Stimulated activated CD4-positive, alpha-beta T cell treated with anti-CD3 and anti-CD28 coated beads, Interleukin-4, amount 100 ng/mL, for 48 hours (primary cell): ENCODE measurements at regions not wholly inside any gene's neighbourhood (a gene's known extent, or its start where the extent isn't known, plus 50 kb on each side); places are given as distances from the start of the nearest gene placed in this dataset.
"Not testable (repeated sequence)": the region's sequence is repeated elsewhere in the genome, so short reads cannot be mapped to it uniquely, and the experiment has no call there.

Experiments
- DNase-seq, 2 donors: peaks; one replicate each; pipeline ENCODE4 v3.0.0-alpha.2; 2020; ENCODE audit warnings: low read depth in 2 of 2

DNA sequence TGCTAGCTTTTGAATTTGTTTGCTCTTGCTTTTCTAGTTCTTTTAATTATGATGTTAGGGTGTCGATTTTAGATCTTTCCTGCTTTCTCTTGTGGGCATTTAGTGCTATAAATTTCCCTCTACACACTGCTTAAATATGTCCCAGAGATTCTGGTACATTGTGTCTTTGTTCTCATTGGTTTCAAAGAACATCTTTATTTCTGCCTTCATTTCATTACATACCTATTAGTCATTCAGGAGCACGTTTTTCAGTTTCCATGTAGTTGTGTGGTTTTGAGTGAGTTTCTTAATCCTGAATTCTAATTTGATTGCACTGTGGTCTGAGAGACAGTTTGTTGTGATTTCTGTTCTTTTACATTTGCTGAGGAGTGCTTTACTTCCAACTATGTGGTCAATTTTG is 51.2 kb upstream of the MB21D2 start:
- not testable (repeated sequence) for DNase-seq

GRCh38 chr3:192980632-192981031 is 63.0 kb upstream of the MB21D2 start:
- no peak for DNase-seq

DNA sequence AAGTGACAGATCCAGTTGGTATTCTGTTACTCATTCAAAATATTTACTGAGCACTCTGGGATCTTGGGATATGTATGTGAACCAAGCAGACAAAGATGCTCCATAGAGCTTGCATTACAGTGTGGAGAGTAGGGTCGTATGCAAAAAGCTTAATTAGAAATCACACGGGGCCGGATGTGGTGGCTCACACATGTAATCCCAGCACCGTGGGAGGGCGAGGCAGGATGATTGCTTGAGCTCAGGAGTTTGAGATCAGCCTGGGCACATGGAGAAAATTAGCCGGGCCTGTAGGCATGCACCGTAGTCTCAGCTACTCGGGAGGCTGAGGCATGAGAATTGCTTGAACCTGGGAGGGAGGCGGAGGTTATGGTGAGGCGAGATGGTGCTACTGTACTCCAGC is 68.7 kb upstream of the MB21D2 start:
- no peak for DNase-seq

DNA sequence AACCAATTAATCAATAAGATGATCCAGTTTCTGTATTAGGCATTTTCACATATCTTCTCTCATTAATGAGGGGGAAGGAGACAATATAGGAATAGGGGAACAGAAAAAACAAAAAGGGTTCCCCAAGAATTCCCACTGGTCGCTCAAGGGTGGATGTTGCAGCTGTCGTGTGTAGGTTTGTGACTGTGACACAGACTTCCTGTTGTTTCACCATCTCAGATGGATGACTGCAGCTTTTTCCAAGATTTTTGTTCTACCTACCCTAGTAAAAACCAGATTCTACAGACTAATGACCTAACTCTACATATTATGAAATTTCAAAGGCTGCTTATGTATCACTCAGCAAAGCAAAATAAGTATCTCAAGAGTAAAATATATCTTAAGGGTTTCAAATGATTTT is 73.7 kb upstream of the MB21D2 start:
- DNase-seq = no peak

DNA sequence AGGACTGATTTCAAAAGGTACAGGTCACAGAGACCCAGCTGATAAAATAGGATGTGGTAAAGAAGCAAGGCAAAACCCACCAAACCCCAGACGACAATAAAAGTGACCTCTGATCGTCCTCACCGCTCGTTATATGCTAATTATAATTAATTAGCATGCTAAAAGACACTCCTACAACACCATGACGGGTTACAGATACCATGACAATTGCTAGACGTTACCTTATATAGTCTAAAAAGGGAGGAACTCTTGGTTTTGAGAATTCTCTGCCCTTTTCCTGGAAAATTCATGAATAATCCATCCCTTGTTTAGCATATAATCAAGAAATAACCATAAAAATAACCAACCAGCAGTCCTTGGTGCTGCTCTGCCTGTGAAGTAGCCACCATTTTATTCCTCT is 74.7 kb upstream of the MB21D2 start:
- no peak for DNase-seq

- no peak for DNase-seq
Measured at GRCh38 chr3:192993411-192993810, 75.8 kb upstream of the MB21D2 start.

DNA sequence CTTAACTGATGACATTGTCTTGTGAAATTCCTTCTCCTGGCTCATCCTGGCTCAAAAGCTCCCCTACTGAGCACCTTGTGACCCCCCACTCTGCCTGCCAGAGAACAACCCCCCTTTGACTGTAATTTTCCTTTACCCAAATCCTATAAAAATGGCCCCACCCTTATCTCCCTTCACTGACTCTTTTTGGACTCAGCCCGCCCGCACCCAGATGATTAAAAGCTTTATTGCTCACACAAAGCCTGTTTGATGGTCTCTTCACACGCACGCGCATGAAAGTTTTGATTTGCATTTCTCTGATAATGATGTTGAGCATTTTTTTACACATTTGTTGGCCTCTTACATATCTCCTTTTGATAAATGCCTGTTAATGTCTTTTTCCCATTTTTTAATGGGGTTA is 83.5 kb upstream of the MB21D2 start:
- DNase-seq = not testable (repeated sequence)

DNA sequence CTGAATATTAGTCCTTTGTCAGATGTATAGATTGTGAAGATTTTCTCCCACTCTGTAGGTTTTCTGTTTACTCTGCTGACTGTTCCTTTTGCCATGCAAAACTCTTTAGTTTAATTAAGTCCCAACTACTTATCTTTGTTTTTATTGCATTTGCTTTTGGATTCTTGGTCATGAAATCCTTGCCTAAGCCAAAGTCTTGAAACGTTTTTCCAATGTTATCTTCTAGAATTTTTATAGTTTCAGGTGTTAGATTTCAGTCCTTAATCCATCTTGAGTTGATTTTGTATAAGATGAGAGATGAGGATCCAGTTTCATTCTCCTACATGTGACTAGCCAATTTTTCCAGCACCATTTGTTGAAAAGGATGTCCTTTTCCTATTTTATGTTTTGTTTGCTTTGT is 86.0 kb upstream of the MB21D2 start:
- DNase-seq = not testable (repeated sequence)

DNA sequence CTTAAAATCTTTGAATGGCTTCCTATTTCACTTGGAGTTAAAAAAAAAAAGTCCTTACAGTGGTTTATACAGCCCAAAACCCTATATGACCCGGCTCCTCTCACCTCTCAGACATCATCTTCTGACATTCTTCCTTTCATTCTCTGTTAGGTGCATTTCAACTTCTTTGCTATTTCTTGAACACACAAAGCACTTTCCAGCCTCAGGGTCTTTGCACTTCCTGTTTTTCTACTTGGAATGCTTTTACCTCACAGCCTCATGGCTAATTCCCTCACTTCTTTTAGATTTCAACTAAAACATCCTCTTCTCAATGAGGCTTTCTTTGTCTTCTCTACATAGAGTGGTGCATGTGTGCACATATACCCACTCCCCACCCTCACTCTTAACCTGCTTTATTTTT is 91.0 kb upstream of the MB21D2 start:
- no peak for DNase-seq

DNA sequence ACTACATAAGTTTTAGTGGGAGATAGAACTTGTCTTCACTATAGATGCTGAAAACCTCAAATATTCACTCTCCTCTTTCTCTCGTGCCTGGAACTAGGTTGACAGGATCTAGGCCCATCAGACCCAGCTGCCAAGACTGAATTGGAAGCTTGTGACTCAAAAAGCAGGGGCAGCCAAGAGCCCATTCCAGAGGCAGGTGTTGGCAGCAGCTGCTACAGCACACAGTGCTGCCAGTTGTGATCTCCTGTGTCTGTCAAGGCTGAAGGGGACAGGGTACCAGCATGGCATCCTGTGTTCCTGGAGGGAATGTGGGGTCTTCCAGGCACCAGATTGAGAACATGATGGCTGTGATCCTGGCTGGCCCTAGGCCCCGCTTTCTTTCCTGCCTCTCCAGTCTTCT is 92.5 kb upstream of the MB21D2 start:
- no peak for DNase-seq

DNA sequence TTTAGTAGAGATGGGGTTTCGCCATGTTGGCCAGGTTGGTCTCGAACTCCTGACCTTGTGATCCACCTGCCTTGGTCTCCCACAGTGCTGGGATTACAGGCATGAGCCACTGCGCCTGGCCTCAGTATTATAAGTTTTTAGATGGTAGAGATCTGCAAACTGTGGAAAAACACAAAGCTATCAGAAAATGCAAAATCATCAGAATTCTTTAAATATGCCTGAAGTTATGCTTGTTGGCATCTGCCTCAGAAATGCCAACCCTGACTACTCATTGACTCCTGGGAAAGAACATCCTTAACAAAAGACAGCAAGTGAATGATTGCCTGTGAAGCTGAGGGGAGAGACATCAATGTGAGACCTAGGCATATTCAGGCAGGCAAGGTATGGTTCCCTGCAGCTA is 94.3 kb upstream of the MB21D2 start:
- no peak for DNase-seq

DNA sequence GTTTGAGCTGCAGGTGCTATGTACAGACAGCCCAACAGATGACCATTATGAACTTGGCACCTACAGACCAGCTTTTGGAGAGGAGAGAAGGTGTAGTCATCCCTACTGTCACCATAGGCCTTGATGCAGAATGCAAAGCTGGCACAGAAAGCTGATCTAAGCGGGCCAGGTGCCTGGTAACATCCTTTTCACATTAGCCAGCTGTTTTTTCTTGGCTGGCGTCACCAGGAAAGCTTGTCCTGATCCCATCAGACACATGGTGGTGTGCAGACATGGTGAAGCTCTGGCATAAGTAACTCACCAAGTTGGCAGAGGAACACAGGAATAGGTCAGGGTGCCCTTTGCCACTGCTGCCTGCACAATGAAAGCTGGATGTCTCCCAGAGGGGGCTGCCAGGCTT is 97.2 kb upstream of the MB21D2 start:
- no peak for DNase-seq

- no peak for DNase-seq
Measured at GRCh38 chr3:193016437-193016901, 98.8 kb upstream of the MB21D2 start.

GRCh38 chr3:193021506-193022010 is 103.9 kb upstream of the MB21D2 start:
- DNase-seq = no peak

GRCh38 chr3:193023218-193023617 is 105.6 kb upstream of the MB21D2 start:
- DNase-seq = no peak

DNA sequence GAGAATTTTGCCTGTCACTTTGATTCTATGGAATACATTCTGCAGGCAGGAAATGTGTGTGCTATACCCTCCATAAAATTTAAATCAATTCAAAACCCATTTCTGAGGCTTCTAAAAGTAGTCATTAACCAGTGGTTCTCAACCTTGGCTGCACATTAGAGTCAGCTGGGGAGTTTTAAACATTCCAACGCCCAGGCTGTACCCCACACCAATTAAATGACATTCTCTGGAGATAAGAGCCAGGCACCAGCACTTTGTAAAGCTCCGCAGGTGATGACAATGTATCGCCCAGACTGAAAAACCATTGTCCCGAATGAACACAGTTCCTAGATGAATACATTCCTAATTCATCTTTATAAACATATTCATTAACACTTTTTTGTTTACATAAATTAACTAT is 110.6 kb upstream of the MB21D2 start:
- no peak for DNase-seq

DNA sequence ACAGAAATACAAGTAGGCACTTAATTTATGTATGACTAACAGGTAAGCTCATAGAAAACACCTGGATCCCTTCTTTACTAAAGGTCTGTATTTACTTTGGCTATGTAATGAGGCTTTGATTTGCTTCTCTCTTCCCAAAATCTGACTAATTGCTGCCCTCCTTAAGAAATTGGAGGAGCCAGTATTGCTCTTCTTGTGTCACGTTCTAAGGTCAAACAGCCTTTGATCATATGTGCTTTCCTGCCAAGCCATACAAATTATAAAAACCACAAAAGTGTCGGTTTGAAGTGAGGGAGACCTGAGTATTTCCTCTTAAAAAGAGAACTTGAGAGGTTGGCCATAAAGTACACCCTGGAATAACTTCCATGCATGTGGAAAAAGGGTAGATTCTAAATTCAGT is 112.1 kb upstream of the MB21D2 start:
- DNase-seq = no peak

- no peak for DNase-seq
Measured at GRCh38 chr3:193030276-193030675, 112.6 kb upstream of the MB21D2 start.

GRCh38 chr3:193031911-193032310 is 114.3 kb upstream of the MB21D2 start:
- DNase-seq = no peak

DNA sequence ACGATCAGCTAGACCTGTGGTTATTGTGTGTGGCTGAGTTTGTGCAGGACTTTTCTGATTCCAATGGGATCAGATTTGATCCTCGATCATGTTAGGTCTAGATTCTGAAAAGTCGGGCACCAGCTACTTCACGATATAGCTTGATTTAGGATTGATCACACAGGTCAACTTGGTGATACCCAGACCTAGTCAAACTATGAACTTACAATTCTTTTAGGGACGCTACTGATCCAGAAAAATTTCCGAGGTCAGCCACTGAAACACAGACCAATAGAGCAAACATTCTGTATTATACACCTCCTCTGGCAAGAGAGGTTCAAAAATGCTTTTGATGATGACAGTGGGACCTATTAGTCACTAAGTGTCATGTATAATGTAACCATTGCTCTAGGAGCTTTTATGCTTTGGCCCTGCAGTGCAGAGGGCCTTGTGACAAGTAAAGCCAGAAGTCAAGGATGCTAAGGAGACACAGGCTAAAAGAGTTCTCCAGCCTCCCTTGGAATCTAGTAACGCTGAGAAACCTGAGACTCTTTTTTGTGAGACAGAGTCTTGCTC is 115.6 kb upstream of the MB21D2 start:
- no peak for DNase-seq

DNA sequence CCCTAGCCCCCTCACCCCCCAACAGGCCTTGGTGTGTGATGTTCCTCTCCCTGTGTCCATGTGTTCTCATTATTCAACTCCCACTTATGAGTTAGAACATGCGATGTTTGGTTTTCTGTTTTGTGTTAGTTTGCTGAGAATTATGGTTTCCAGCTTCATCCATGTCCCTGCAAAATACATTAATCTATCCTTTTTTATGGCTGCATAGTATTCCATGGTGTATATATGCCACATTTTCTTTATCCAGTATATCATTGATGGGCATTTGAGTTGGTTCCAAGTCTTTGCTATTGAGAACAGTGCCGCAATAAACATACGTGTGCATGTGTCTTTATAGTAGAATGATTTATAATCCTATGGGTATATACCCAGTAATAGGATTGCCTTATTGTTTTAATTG is 120.2 kb upstream of the MB21D2 start:
- not testable (repeated sequence) for DNase-seq

DNA sequence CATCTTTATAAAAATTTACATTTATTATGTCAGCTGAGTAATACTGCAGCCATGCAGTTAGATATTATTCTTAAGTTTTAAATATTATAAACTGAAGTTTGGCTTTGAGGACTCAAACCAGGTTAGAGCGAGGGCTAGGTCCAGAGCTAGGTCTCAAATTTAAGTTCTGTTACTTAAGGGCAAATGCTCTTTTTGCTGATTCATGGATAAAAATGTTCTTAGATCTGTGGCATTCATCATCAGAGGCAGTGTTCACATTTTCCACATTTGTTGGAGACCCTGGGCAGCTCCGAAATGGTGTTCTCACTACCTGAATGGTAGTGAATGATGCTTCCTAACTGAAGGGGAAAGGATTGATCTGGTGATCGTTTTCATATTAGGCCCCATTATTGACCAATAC is 121.4 kb upstream of the MB21D2 start:
- no peak for DNase-seq

DNA sequence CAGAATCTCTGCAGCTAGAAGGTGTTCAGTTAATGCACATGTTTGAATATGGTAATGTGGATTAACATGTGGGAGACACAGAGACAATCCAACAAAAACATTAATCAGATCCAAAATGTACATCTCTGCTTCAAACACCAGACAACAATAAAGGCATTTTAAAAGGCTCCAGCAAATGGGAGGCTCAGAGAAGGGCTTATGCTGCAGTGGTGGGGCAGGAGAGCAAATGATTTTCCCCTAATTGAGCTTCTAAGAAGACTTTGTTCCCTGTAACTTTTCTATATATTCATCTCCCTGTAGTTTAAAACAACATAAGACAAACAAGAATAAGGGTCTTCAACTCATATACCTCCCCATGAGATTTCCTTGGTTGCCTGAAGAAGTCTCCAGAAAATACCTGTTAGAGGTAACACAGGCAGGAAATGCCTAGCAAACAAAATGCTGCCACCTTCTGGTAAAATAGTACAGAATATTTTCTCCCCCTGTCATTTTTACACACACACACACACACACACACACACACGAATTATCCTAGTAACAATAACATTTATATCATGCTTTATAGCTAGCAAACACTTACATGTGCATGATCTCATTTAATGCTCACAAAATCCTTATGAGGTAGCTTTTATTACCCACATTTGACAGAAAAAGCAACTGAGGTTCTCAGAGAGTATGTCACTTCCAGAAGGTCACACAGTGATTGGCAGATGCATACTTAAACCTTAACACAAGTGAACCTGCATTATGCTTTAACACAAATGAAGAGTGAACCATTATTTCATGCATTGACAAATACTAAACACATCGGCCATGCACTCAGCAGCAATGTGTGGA is 123.4 kb upstream of the MB21D2 start:
- DNase-seq = no peak
